ENCODE measurements at regions not wholly inside any gene's neighbourhood (a gene's known extent, or its start where the extent isn't known, plus 50 kb on each side); places are given as distances from the start of the nearest gene placed in this dataset.

DNA sequence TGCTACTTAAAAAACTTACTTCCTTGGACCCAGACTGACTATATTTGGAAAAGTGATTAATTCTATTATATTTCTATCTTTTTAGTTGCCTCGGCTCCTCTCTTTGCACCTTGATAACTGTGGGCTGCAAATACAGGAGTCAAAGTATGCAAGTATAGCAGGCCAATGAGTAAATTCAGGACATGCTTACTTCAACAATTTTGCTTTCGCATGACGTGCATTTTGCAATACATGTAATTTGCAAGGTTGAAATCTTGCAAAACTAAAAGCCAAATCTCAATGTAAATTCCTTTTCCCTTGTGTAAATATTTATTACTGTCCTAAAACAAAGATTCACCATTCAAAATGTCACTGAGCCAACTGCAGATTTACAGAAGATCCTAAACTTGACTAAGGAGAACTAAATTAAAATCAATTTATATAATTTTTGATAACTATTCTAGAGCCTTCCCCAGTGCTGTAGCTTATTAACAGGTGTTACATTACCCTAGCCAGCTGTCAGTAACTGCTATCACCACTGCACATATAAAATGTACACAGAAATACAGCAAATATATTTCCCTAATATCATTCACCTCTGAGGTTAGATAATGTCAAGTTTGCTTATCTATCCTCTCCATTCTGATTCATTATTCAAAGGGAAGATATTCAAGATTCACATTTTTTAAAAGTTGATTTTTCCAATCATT lies 1069.5 kb downstream of the TRHDE start:
- Histone ChIP-seq H3K27me3 (ENCODE audit: insufficient read depth, low read depth, severe bottlenecking) (no peaks in the 10 kb centered on the region), H3K27ac (no peak overlapping the region), H3K9me3 (ENCODE audit: severe bottlenecking) (no peaks in the 10 kb centered on the region), H3K36me3 (no peaks in the 10 kb centered on the region), H3K4me3 (ENCODE audit: low read depth, low read length) (no peak overlapping the region)
- TF ChIP-seq, protein P1, sequence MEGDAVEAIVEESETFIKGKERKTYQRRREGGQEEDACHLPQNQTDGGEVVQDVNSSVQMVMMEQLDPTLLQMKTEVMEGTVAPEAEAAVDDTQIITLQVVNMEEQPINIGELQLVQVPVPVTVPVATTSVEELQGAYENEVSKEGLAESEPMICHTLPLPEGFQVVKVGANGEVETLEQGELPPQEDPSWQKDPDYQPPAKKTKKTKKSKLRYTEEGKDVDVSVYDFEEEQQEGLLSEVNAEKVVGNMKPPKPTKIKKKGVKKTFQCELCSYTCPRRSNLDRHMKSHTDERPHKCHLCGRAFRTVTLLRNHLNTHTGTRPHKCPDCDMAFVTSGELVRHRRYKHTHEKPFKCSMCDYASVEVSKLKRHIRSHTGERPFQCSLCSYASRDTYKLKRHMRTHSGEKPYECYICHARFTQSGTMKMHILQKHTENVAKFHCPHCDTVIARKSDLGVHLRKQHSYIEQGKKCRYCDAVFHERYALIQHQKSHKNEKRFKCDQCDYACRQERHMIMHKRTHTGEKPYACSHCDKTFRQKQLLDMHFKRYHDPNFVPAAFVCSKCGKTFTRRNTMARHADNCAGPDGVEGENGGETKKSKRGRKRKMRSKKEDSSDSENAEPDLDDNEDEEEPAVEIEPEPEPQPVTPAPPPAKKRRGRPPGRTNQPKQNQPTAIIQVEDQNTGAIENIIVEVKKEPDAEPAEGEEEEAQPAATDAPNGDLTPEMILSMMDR (IDR thresholded peaks at IDR 0.05; ENCODE audit: low read depth, low read length) = no peak
- DNase-seq = no peak

DNA sequence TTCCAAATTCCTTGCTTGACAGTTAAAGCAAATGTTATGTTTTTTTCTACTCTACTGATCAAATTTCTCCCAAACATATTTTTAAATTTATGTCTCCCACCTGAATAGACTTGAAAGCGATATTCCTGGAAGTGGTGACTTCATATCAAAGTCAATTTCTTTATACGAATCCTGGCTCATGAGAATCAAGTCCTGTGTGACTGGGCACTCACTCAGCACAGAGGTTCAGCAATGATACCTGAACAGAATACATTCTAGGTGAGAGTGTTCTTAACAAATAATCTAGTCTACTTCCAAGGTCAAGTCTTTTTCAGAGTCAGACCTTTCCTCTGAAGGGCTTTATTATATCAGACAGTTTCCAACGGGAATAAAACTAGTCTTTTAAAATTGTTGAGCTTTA lies 1070.6 kb downstream of the TRHDE start:
- Histone ChIP-seq H3K27ac (no peak overlapping the region), H3K9me3 (ENCODE audit: severe bottlenecking) (no peaks in the 10 kb centered on the region), H3K36me3 (no peaks in the 10 kb centered on the region), H3K4me3 (ENCODE audit: low read depth, low read length) (no peak overlapping the region), H3K27me3 (ENCODE audit: insufficient read depth, low read depth, severe bottlenecking) (no peaks in the 10 kb centered on the region)
- DNase-seq = no peak
- TF ChIP-seq, protein P1 (IDR thresholded peaks at IDR 0.05; ENCODE audit: low read depth, low read length) = no peak

DNA sequence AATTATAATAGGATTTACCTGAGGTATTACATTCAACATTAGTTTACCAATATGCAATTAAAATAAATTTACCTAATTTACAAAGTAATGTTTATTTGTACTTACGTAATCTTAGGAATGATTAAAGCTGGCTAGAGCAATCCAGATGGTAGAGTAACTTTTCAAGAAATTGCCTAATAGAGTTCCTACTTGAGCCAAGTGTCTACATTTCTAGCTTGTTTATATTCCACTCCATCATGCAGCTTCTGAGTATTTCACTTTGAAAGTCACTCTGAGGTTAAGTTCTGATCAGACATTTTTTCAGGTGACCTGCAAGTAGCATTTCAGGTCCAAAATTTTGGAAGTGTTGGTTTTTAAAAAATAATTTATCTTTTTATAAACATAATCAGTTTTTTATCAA lies 1080.7 kb downstream of the TRHDE start:
- TF ChIP-seq, protein P1 (IDR thresholded peaks at IDR 0.05; ENCODE audit: low read depth, low read length) = no peak
- Histone ChIP-seq H3K27ac (no peak overlapping the region), H3K4me3 (ENCODE audit: low read depth, low read length) (no peak overlapping the region), H3K36me3 (no peaks in the 10 kb centered on the region), H3K27me3 (ENCODE audit: insufficient read depth, low read depth, severe bottlenecking) (no peaks in the 10 kb centered on the region), H3K9me3 (ENCODE audit: severe bottlenecking) (no peaks in the 10 kb centered on the region)
- DNase-seq = no peak

DNA sequence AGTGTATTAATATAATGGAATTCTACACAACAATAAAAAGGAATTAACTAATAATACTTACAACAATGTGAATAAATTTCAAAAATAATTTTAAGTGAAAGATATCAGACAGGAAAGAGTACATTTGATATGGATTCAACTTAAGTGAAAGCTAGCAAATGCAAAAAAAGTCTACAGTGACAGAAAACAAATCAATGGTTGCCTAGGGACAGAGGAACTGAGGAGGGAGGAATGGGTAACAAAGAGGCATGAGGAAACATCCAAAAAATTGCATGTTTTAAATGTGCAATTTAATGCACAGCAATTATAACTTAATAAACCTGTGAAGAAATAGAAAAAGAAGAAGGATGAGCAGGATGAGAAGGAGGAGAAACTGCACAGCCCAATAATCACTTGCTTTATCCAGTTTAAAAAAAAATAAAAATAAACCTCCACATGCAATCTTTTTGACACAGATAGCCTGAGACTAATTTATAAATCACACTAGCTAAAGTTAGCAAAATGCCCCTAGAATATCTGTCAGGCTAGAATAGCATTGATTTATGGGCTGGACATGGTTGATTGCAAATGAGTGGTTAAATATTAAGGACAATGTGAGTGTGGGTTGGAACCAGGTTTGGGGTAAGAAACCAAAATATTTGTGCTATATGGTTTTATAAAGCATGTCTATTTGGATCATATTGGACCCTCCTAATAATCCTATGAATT lies 1089.1 kb downstream of the TRHDE start:
- H3K27ac ChIP-seq = no peak overlapping the region
- H3K9me3 ChIP-seq (ENCODE audit: severe bottlenecking) = no peaks in the 10 kb centered on the region
- TF ChIP-seq, protein P1 (IDR thresholded peaks at IDR 0.05; ENCODE audit: low read depth, low read length) = no peak
- H3K36me3 ChIP-seq = no peaks in the 10 kb centered on the region
- DNase-seq = no peak
- no peak overlapping the region for H3K4me3 ChIP-seq (ENCODE audit: low read depth, low read length)
- H3K27me3 ChIP-seq (ENCODE audit: insufficient read depth, low read depth, severe bottlenecking) = no peaks in the 10 kb centered on the region

GRCh38 chr12:73361864-73362230 lies 1089.7 kb downstream of the TRHDE start:
- H3K9me3 ChIP-seq (ENCODE audit: severe bottlenecking) = no peaks in the 10 kb centered on the region
- DNase-seq = no peak
- no peaks in the 10 kb centered on the region for H3K36me3 ChIP-seq
- TF ChIP-seq, protein P1 (IDR thresholded peaks at IDR 0.05; ENCODE audit: low read depth, low read length) = no peak
- H3K4me3 ChIP-seq (ENCODE audit: low read depth, low read length) = no peak overlapping the region
- H3K27me3 ChIP-seq (ENCODE audit: insufficient read depth, low read depth, severe bottlenecking) = no peaks in the 10 kb centered on the region
- no peak overlapping the region for H3K27ac ChIP-seq

All from WERI-Rb-1 (cell line).